GM18505 (cell line): ENCODE measurements at regions not wholly inside any gene's neighbourhood (a gene's known extent, or its start where the extent isn't known, plus 50 kb on each side); places are given as distances from the start of the nearest gene placed in this dataset.
"Not testable (repeated sequence)": the region's sequence is repeated elsewhere in the genome, so short reads cannot be mapped to it uniquely, and the experiment has no call there.

Experiments used
- ATAC-seq: cut with Tn5 transposase; IDR thresholded peaks from one replicate; pipeline ENCODE4 v1.9.1; 2021; ENCODE audit not compliant: unreplicated experiment
- POLR2A ChIP-seq: IDR thresholded peaks from 4 replicates; pipeline ENCODE4 v1.6.1; 2011; ENCODE audit warnings: borderline replicate concordance; ENCODE audit not compliant: insufficient read depth, insufficient read length; ENCODE audit errors: extremely low read depth

DNA sequence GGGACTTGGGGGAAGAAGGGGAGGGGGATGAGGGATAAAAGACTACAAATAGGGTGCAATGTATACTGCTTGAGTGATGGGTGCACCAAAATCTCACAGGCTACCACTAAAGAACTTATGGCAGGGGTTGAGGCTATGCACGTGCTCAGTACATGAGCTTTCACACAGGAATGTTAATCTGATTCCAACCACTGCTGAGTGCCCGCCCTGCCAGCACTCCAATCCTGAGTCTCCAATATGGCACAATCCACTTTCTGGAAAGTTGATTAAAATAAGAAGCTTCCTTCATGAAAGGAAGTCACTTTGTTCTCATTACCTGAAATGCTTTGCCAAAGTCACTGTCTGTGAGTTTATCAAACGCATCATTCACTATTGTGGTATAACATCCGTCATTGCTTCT lies 463.0 kb downstream of the IRS2 start:
- no peak for TF ChIP-seq POLR2A
- ATAC-seq: no peak

DNA sequence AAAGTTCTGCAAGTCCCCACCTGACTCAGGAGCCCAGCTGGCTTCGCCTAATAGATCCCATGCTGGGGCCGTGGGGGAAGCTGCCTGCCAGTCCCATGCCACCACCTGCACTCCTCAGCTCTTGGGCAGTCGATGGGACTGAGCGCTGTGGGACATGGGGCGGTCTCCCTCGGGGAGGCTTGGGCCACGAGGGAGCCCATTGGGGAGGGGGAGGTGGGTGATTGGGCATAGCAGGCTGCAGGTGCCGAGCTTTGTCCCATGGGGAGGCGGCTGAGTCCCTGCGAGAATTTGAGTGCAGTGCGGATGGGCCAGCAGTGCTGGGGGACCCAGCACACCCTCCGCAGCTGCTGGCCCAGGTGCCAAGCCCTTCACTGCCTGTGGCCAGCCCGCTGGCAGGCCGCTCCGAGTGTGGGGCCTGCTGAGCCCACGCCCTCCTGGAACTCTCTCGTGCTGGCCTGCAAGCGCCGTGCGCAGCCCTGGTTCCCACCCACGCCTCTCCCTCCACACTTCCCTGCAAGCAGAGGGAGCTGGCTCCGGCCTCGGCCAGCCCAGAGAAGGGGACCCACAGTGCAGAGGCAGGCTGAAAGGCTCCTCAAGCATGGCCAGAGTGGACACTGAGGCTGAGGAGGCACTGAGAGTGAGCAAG lies 467.3 kb downstream of the IRS2 start:
- ATAC-seq: no peak
- no peak for TF ChIP-seq POLR2A

GRCh38 chr13:109315481-109315880 lies 470.9 kb downstream of the IRS2 start:
- no peak for ATAC-seq
- TF ChIP-seq POLR2A: no peak

GRCh38 chr13:109314101-109314500 lies 472.3 kb downstream of the IRS2 start:
- no peak for ATAC-seq
- no peak for TF ChIP-seq POLR2A

- ATAC-seq: no peak
- TF ChIP-seq POLR2A: no peak
Observed at GRCh38 chr13:109312399-109312798, 474.0 kb downstream of the IRS2 start.

GRCh38 chr13:109311431-109311976 lies 474.9 kb downstream of the IRS2 start:
- ATAC-seq: not testable (repeated sequence)

GRCh38 chr13:109309625-109310363 lies 476.6 kb downstream of the IRS2 start:
- no peak for TF ChIP-seq POLR2A
- no peak for ATAC-seq

DNA sequence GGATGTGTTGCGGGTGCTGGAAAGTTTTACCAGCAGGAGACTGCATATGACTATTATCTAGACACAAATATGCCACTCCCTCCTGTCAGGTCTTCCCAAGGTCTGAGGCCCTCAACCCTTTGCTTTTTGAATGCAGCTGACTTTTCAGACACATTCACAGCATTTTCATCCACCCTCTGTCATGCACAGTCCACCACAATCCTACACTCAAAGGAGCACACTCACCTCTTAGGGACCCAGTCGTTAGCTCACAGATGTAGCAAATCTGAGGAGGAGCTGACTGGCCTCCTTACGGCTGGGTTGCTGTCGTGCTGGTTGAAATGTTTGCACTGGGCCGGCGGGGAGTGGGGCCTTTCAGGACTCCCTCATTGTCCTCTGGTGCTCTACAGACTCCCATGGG lies 479.4 kb downstream of the IRS2 start:
- no peak for TF ChIP-seq POLR2A
- ATAC-seq: no peak

- no peak for TF ChIP-seq POLR2A
- no peak for ATAC-seq
Observed at GRCh38 chr13:109301726-109302125, 484.7 kb downstream of the IRS2 start.

- TF ChIP-seq POLR2A: no peak
- ATAC-seq: no peak
Observed at GRCh38 chr13:109301276-109301675, 485.1 kb downstream of the IRS2 start.

GRCh38 chr13:109297628-109298027 lies 488.8 kb downstream of the IRS2 start:
- no peak for ATAC-seq
- TF ChIP-seq POLR2A: no peak

DNA sequence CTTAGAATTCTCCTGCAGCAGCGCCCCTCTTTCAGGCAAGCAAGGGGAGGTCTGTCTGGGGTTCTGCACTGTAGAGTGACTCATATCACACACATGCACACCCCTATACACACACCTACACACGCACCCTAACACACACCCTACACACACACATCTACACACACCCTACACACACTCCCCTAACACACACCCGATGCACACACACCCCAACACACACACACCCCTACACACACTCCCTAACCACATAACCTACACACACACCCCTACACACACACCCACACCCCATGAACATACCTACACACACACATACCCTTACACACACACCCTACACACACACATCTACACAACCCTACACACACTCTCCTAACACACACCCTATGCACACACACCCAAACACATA lies 493.2 kb downstream of the IRS2 start:
- ATAC-seq: no peak

DNA sequence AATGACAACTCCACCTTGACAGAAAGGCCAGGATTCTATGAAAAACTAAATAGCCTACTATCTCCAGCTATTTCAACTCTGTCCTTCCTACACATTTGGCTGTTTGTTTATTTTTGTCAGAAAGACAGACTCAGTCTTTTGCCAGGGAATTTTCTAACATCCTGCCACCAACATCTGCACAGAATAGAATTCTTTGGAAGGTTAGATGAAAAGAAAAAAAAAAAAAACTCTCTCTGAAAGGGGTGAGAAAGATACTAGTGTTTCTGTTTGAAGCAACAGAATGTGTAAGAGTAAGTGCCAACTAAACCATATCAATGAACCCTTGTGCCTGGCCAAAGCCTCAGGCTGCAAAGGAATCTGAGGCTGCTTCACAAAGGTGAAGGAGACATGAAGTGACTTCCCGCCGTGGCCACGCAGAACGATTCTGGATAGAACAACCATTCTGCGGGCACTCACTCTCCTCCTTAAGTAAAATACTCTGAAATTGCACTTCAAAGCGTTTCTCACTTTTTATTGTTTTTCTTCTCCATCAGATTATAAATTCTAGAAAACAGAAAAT lies 498.2 kb downstream of the IRS2 start:
- no peak for TF ChIP-seq POLR2A
- no peak for ATAC-seq

More for the DNA sequence above, 493.2 kb downstream of the IRS2 start:
- no peak for TF ChIP-seq POLR2A

DNA sequence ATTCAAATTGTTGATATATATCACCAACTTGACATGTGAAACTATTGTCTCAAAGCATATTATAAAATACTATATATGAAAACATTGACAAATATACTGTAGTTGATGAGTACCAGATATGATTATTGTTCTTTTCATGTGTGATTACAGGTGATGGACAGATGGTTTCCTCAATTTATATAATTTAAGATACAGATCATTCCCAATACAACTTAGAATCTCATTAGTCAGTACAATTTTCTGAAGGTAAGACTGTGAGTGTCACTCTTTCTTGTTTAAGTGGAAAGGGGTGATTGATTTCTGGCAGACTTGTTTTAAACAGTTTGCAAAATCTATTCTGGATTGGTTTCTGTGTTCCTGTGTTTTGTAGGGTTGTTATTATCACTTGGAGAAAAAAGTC lies 498.8 kb downstream of the IRS2 start:
- ATAC-seq: no peak
- TF ChIP-seq POLR2A: no peak
